HG02885 (cell line): ENCODE measurements at regions not wholly inside any gene's neighbourhood (a gene's known extent, or its start where the extent isn't known, plus 50 kb on each side); places are given as distances from the start of the nearest gene placed in this dataset.
A peak's percentile ranks its signal among the peaks of the same experiment; 100 is the strongest.
"Not testable (repeated sequence)": the region's sequence is repeated elsewhere in the genome, so short reads cannot be mapped to it uniquely, and the experiment has no call there.

Source experiments
- ATAC-seq: cut with Tn5 transposase; IDR thresholded peaks from one replicate; pipeline ENCODE4 v1.9.1; 2021; ENCODE audit warnings: mild to moderate bottlenecking; ENCODE audit not compliant: unreplicated experiment, poor library complexity

DNA sequence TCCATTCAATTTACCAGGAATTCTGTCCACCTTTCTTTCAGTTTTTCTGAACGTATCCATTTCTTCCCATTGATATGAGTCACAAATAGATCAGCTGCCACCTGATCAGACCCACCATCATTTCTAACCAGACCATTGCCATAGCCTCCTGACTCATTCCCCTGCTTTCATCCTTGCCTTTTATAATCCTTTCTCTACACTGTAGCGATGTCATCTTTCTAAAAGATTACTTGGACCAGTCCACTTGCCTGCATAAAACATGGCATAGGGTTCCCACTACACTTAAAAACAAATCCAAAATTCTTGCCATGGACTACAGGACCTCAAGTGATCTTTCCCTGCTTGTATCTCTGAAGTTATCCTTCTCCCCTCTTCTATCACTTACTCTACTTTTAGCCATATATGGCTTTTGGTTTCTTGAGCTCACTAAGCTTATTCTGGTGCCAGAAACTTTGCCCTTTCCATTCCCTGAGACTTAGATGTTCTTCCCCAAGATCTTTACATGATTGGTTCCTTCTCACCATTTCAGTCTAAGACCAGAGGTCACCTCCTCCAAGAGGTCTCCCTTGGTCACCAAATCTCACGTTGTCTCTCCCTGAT is 149.5 kb upstream of the KRR1 start:
- ATAC-seq = no peak

DNA sequence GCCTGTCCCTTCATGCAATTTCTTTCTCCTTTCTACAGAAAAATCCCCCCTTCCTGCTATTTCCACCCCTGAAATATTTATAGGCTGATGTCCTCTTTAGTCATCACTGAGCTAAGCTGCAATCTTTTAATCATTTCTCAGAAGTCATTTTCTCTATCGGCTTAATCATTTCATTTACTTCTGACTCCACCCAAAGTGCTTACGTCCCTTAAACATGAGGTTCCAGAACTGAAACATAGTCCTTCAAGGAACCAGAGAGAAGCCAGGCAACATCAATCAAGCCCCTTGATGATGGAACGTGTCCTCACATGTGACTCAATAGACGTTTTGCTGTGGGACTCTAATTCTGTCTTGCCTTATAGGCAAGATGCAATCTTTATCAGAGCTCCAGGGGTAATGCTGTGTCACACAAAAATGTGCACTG is 148.7 kb upstream of the KRR1 start:
- ATAC-seq = no peak

DNA sequence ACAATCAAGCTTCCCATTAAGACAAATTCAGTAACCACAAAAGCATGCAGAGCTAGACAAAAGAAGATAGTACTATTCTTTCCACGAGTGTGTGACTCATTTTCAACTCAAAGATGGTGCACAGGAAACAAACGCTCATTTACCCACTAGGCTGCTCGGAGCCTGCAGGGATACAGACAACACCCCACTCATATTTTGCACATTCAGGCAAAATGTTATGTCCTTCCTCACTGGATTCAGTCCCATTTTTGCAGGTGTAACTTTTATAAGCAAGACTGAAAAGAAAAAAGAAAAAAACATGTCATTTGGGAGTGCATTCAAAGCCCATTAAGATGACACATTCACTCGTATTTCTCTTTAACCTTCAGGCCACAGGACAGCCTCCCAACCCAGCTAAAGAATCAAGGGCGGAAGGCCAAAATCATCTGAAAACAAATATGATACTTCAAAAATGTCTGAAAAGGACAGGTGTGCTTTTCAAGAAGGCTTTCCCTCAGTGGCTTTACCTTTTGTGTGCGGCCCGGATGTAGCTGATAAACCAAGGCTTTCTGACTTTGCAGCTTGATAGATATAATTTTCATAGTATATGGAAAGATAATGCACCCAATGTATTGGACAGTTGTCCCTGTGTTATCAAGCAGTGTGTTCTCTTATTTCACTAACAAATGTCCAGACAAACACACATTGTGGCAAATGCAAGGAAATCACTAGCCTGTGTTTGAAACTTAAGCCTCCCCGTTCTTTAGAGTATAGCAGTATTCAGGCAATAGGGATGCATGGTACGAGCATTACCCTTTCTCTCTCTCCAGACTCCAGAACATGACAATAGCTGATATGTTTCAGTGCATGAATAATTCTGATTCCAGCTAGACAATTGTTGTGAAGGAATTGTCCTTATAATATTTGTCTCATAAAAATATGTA is 147.8 kb upstream of the KRR1 start:
- ATAC-seq = no peak

DNA sequence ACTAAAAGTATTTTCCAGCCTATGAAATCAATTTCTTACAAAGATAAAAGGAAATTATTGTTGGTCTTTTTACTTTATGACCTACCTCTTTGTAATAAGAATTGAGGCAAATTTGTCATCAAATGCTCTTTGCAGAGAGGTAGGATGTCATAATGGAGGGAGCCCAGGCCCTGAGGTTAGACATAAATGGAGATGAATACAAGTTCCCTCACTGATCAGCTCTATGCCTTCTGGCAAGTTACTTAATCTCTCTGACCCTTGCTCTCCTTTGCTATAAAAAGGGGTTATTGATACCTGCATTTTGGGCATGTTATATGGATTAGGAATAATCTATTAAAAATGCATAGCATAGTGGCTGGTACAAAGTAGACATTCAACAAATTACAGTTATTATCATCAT is 146.9 kb upstream of the KRR1 start:
- ATAC-seq = no peak

DNA sequence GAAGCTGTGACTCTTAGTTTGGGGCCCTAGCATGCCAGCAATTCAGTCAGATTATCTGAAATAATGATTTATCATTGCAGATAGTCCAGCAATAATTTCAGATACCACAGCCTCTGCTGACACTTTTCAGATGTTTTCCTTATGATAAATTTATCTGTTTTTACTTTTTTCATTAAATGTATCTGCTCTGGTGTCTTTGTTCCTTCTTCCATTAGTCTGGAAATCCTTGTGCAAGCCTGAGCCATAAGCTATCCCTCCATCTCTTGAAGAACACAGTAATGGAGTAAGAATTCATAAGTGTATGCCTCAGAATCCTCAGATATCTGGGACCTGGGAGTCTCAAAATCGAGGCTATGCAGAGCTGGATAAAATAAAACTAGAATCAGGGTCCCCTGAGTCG is 146.4 kb upstream of the KRR1 start:
- ATAC-seq = no peak

DNA sequence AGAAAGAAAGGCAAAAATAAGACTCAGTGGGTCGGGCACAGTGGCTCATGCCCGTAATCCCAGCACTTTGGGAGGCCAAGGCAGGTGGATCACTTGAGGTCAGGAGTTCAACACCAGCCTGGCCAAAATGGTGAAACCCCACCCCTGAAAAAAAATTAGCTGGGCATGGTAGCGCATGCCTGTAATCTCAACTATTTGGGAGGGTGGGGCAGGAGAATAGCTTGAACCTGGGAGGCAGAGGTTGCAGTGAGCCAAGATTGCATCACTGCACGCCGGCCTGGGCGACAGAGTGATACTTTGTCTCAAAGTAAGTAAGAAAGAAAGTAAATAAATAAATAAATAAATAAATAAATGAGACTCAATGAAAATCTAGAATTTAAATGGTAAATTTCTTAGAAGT is 145.9 kb upstream of the KRR1 start:
- not testable (repeated sequence) for ATAC-seq

DNA sequence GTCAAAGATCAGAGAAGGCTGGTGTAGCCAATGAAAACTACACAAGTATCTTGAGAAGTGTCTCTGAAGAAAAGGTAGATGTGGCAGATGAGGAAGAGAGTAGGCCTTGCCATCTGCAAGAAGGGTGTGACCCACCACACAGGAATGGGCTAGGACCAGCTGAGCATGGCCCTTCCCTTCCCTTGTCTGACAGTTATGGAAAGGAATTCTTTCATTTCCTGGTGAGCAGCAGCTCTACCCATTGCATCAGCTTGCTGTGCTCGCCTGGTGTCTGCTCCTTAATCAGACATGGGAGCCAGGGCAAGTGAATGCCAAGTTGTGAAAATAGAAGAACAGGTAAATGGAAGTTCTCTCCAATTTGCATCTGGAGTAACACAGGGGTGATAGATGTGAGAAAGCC is 145.2 kb upstream of the KRR1 start:
- no peak for ATAC-seq

DNA sequence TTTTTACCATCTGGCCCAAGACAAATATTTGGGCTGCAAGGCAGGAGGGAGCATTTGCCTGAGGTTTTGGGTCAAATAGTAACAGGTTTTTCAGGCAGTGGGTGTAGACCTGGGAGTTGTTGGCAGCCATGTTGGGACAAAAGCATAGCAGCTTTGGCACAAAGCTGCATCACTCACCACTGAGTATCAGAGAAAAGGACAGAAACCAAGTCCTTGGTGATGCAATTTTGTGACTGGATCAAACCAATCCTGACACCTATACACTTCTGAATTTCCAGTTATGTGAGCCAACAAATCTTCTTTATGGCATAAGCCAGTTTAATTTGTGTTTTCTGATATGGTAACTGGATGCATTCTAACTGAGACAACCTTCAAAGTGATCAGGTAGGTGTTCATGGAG is 144.8 kb upstream of the KRR1 start:
- no peak for ATAC-seq

DNA sequence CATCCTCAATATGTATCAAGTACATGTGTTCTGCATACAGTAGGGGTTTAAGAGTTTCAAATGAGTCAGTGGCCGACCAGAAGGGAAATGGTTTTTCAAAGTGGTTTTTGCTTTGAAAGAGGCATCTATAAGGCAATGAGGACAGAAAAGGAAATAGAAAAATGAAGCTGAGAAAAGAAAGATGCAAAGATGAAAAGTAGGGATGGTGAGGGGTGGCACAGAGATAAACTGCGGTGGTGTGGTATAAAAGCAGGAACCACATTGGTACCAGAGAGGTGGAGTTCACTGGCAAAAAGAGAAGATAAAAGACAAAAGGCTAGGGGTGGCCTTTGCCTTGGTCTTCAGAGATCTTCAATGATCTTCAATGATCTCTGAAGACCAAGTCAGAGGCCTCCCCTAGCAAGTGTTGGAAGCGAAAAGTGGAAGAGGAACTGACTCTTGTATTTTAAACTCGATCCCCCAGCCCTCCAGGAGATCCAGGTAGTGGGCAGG is 144.0 kb upstream of the KRR1 start:
- ATAC-seq = peak; percentile 70

DNA sequence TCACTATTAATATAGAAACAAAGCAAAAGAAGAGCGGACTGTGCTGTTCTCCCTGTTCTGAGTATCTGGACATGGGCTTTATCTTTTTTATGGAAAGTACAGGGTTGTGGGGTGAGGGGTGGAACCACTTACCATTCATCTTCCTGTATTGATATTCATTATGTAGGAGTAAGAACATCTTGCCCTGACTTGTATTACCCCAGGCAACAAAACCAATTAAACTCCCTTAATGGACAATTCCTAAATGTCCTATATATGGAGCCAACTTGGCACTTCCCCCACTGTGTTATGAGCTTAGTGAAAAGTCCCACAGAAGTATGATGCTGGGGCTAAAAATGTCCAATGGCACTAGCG is 139.9 kb upstream of the KRR1 start:
- no peak for ATAC-seq

DNA sequence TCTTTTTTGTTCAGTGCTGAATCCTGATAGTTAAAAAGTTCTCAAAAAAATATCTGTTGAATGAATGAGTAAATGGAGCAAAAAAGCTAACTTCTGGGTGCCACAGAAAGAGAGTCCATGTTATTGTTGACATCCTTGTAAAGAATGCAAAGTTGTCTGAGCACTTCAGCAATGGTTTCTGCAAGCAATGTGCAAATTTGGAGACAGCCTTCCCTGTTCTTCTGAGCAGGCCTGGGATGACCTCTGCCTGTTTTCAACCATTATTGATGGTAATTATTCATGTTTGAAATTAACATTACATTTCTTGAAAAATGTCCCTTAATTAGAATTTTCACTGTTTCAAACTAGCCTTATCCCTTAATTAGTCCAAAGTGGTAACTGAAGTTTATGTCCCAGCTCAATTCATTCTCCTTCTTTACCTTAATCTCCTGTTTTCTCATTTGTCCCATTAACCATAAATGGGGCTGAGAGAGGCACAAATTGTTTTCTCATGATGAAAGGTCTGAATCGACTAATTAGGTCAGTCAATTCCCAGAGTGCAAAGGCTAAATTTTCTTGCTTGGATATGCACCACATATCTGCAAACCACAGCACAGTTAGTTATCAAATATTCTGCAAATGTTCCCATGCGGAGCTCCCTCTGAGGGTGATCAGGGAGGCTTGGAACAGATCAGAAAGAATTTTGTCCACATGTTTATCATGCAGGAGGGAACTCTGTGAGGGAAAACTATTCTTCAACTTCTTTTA is 139.4 kb upstream of the KRR1 start:
- no peak for ATAC-seq

DNA sequence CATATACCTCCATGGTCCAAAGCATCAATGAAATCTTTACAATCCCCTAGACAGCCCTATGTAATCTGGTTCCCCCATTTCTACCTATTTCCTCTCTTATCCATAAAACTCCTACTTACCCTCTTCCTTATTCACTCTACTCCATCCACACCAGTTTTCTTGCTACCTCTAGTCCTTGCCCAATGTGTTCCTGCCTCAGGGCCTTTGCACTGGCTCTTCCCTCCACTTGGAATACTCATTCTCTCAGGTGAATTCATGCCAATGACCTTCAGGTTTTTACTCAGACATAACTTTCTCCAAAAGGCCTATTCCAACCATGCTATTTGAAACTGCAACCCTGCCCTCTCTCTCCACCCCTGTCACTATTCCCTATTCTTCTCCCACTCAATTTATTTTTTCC is 138.7 kb upstream of the KRR1 start:
- ATAC-seq = no peak

DNA sequence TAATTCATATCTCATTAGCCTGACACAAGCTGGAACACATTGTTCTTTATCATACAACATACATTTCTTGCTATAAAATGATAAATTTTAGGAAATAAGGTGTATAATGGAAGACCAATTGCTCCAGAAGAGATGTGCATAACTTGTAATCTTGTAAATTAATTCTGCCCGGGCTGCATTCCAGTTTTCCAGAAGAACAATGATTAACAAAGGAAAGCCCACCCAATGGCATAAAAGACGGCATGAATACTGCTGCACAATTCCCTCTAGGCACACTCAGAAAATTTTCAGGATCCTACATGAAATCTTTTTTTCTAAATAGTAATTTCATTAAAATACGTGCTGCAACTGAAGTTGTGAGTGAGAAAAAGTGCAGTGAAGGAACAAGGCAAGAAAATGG is 137.4 kb upstream of the KRR1 start:
- no peak for ATAC-seq

DNA sequence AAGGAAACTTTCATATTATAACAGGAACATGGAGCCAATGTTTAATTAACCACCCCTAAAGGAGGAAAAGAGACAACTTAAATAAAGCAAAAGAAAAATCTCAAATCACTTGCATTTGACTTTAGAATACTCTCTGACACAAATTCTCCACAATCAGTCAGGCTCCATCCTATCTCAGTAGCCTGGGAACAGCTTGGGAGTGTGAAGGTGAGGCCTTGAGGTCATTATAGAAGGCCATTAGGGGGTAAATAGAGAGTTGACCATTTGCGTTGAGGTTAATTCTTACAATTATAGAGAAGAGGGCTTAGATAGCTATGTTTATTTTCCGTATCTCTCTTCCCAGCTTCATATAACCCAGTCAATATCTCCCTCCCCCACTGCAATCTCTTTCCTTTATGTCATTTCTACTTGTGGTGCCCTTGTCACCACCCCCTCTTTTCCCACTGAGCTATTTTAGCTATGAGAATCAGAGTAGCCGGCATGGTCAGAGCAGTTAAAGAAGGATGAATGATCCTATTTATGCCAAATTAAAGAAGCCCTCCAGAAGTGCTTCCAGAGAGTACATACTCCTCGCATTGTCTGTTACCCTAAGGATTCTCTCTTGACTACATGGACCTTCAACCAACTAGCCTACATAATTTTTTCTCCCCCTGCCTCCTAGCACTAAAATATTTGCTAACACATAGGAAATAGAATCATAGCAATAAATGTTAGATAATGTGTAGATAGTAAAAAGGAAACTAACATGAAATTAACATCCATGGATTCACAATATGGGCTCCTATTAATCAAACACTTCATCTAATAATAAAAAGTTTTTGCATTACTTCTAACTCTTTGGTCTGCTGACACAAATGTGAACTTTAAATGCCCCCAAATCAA is 135.2 kb upstream of the KRR1 start:
- ATAC-seq = no peak

DNA sequence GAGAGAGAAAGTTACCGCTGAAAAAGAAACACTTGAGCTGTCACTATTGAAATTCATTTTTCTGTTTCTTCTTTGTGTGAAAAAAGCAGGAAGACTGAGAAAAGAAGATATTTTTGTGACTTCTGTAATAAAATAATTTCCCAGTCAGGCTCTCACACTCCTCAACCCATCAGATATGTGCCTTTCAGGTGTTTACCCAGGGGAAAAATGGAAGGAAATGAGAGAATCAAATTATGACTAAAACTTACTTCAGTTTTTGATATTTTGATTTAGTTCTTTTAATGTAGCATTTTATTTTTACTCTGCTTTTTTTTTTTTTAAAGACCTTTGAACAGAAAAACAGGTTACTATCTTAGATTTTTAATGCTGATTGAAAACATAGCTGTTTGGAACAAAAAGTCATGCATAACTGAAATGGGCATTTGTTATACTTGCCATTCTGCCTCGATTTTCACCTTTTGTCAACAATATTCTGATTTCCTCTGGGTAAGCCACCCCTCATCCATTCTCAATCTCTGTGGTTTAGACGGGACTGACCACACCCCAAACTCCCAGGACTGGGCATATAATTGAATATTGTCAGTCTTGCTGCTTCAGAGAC is 133.2 kb upstream of the KRR1 start:
- ATAC-seq = no peak

DNA sequence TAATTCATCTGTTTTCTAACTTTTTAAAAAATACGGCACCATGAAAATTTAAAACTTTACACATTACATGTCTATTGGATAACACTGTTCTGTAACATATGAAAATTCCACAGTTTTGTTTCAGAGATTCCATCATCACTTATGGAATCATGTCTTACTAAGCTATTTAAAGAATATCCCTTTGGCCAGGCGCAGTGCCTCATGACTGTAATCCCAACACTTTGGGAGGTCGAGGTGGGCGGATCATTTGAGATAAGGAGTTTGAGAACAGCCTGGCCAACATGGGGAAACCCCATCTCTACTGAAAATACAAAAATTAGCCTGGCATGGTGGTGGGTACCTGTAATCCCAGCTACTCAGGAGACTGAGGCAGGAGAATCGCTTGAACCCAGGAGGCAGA is 131.7 kb upstream of the KRR1 start:
- not testable (repeated sequence) for ATAC-seq

DNA sequence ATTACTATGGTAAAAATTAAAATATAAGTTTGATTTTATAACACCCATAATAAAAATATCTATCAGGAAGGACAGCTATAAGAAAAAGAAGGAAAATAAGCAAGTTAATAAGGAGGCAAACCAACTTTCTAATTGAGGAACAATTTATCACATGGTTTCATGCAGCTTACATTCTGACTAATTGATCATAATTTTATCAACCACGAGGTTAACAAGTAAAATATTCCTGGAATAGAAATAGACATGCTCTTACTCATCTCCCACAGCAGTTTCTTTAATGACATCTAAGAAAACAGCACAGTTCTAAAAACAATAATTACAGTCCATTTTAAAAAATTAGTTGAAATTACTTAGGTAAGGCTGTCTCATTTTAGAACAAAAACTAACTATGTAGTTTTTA is 130.8 kb upstream of the KRR1 start:
- no peak for ATAC-seq

DNA sequence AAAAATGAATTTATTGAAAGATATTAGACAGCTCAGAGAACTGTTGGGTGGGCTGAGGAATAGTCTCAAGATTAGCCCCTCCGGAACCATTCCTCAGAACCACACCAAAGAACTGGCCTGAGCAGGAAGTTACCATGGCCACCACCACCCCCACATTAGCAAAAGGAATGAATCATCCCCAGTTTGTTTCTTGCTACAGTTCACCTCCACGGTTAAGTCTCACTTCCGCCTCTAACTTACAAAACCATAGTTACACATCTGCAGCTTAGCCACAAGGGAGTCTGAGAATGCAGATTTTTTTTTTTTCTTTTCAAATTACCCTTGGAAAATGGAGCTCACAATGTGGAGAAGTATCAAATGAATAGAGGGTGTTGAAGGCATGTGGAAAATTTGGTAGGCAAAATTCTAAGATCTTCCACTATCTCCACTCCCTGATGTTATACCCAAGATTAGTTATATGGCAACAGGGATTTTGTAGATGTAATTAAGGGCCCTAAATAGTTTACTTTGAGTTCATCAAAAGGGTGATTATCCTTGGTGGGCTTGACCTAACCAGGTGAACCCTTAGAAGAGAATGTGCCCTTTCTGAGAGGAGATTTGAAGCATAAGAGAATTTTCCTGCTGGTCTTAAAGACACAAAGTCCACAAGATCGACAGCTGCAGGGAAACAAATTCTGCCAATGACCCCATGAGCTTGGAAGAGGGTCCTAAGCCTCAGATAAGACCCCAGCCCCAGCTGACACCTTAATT is 129.8 kb upstream of the KRR1 start:
- peak; percentile 99 for ATAC-seq

DNA sequence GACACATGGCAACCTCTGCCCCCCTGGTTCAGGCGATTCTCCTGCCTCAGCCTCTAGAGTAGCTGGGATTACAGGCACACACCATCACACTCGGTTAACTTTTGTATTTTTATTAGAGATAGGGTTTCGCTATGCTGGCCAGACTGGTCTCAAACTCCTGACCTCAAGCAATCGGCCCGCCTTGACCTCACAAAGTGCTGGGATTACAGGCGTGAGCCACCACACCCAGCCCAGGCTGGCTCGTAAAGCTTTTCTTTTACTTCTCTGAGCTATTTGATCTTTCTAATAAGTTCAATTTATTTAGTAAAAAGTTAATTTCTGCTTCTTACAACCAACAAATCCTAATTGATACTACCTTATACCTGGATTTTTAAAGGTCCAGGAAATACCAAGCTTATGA is 127.4 kb upstream of the KRR1 start:
- ATAC-seq = no peak
